Osteocyte (in vitro differentiated cells): ENCODE measurements at regions not wholly inside any gene's neighbourhood (a gene's known extent, or its start where the extent isn't known, plus 50 kb on each side); places are given as distances from the start of the nearest gene placed in this dataset.

Source experiments
- DNase-seq: peaks from one replicate; pipeline ENCODE4 v3.0.0; 2021; ENCODE audit warnings: mixed read lengths; ENCODE audit not compliant: unreplicated experiment; ENCODE audit errors: extremely low spot score
- H3K27ac Mint-ChIP-seq: one replicate; pipeline ENCODE4 v1.8.0; 2021; ENCODE audit warnings: mild to moderate bottlenecking, mixed read lengths; ENCODE audit not compliant: unreplicated experiment
- H3K27me3 Mint-ChIP-seq: one replicate; pipeline ENCODE4 v1.8.0; 2021; ENCODE audit warnings: mixed read lengths; ENCODE audit not compliant: unreplicated experiment
- H3K36me3 Mint-ChIP-seq: one replicate; pipeline ENCODE4 v1.8.0; 2021; ENCODE audit warnings: mixed read lengths; ENCODE audit not compliant: unreplicated experiment
- H3K4me1 Mint-ChIP-seq: one replicate; pipeline ENCODE4 v1.8.0; 2021; ENCODE audit warnings: mixed read lengths; ENCODE audit not compliant: unreplicated experiment
- H3K4me3 Mint-ChIP-seq: one replicate; pipeline ENCODE4 v1.8.0; 2021; ENCODE audit warnings: mild to moderate bottlenecking, moderate library complexity, mixed read lengths; ENCODE audit not compliant: unreplicated experiment
- H3K9me3 Mint-ChIP-seq: one replicate; pipeline ENCODE4 v1.8.0; 2021; ENCODE audit warnings: mixed read lengths; ENCODE audit not compliant: unreplicated experiment
- TF ChIP-seq, protein P1 (sequence below): fragments of 200-600 bp; sonication (generic); IDR thresholded peaks from 2 replicates; pipeline ENCODE4 v1.5.0; 2021; ENCODE audit warnings: antibody characterized with exemption, mild to moderate bottlenecking, moderate library complexity

GRCh38 chr5:155866971-155867370 lies 460.0 kb upstream of the SGCD start:
- no peaks in the 10 kb centered on the region for H3K36me3 Mint-ChIP-seq
- H3K4me1 Mint-ChIP-seq: no peaks in the 10 kb centered on the region
- no peak overlapping the region for H3K4me3 Mint-ChIP-seq
- no peaks in the 10 kb centered on the region for H3K9me3 Mint-ChIP-seq
- no peak for DNase-seq
- TF ChIP-seq, protein P1, sequence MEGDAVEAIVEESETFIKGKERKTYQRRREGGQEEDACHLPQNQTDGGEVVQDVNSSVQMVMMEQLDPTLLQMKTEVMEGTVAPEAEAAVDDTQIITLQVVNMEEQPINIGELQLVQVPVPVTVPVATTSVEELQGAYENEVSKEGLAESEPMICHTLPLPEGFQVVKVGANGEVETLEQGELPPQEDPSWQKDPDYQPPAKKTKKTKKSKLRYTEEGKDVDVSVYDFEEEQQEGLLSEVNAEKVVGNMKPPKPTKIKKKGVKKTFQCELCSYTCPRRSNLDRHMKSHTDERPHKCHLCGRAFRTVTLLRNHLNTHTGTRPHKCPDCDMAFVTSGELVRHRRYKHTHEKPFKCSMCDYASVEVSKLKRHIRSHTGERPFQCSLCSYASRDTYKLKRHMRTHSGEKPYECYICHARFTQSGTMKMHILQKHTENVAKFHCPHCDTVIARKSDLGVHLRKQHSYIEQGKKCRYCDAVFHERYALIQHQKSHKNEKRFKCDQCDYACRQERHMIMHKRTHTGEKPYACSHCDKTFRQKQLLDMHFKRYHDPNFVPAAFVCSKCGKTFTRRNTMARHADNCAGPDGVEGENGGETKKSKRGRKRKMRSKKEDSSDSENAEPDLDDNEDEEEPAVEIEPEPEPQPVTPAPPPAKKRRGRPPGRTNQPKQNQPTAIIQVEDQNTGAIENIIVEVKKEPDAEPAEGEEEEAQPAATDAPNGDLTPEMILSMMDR: no peak
- H3K27me3 Mint-ChIP-seq: no peaks in the 10 kb centered on the region
- H3K27ac Mint-ChIP-seq: no peak overlapping the region

- no peaks in the 10 kb centered on the region for H3K36me3 Mint-ChIP-seq
Observed at GRCh38 chr5:155867522-155868088, 459.4 kb upstream of the SGCD start.

GRCh38 chr5:155870636-155871035 lies 456.3 kb upstream of the SGCD start:
- Mint-ChIP-seq H3K4me1 (no peaks in the 10 kb centered on the region), H3K27me3 (peaks cover 2% of the 10 kb centered on the region), H3K36me3 (no peaks in the 10 kb centered on the region), H3K27ac (no peak overlapping the region), H3K4me3 (no peak overlapping the region), H3K9me3 (no peaks in the 10 kb centered on the region)
- TF ChIP-seq, protein P1: no peak
- DNase-seq: no peak

More at GRCh38 chr5:155867522-155868088, 459.4 kb upstream of the SGCD start:
- no peaks in the 10 kb centered on the region for H3K27me3 Mint-ChIP-seq
- no peaks in the 10 kb centered on the region for H3K9me3 Mint-ChIP-seq
- no peak for DNase-seq
- no peaks in the 10 kb centered on the region for H3K4me1 Mint-ChIP-seq
- no peak overlapping the region for H3K27ac Mint-ChIP-seq
- no peak overlapping the region for H3K4me3 Mint-ChIP-seq
- TF ChIP-seq, protein P1: no peak

GRCh38 chr5:155871623-155872022 lies 455.3 kb upstream of the SGCD start:
- no peaks in the 10 kb centered on the region for H3K9me3 Mint-ChIP-seq
- H3K27ac Mint-ChIP-seq: no peak overlapping the region
- no peaks in the 10 kb centered on the region for H3K36me3 Mint-ChIP-seq
- TF ChIP-seq, protein P1: no peak
- no peaks in the 10 kb centered on the region for H3K4me1 Mint-ChIP-seq
- H3K4me3 Mint-ChIP-seq: no peak overlapping the region
- H3K27me3 Mint-ChIP-seq: peaks cover 2% of the 10 kb centered on the region
- DNase-seq: no peak

GRCh38 chr5:155872629-155873220 lies 454.2 kb upstream of the SGCD start:
- no peaks in the 10 kb centered on the region for H3K4me1 Mint-ChIP-seq
- peaks cover 2% of the 10 kb centered on the region for H3K27me3 Mint-ChIP-seq
- TF ChIP-seq, protein P1: no peak
- H3K4me3 Mint-ChIP-seq: no peak overlapping the region
- DNase-seq: no peak
- H3K27ac Mint-ChIP-seq: no peak overlapping the region
- H3K36me3 Mint-ChIP-seq: no peaks in the 10 kb centered on the region
- no peaks in the 10 kb centered on the region for H3K9me3 Mint-ChIP-seq
